ENCODE measurements at regions not wholly inside any gene's neighbourhood (a gene's known extent, or its start where the extent isn't known, plus 50 kb on each side); places are given as distances from the start of the nearest gene placed in this dataset.

DNA sequence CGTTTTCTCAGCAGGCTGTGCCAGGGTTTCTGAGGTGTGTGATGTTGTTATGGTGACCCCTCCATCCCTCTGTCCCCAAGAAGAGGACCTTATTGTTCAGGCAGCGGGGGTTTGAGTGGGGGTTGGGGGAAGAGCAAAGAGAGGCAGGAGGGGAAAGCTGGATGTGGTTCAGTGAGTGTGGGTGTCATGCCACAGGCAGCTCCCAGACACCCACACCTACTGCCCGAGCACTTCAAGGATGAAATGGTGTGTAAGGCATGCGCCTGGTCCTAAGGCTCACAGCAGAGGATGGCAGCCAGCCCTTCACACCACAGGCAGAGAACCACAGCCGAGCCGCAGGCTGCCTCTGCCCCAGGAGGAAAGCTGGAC is 49.9 kb upstream of the STUM start:
- ChIA-PET POLR2A (no interaction called here), CTCF (interaction anchor here (1.2 to 1.5 kb wide), 2 partner anchors 41 to 110 kb away, joined by 4 to 6 read pairs; no protein-coding TSS in a partner anchor)
- TF ChIP-seq CBFB (CRISPR knock-in tag; IDR thresholded peaks at IDR 0.05; ENCODE audit: low read depth) = no peak
- TF ChIP-seq ZBTB43 (CRISPR knock-in tag; IDR thresholded peaks at IDR 0.05) = no peak
- TF ChIP-seq, protein P1, sequence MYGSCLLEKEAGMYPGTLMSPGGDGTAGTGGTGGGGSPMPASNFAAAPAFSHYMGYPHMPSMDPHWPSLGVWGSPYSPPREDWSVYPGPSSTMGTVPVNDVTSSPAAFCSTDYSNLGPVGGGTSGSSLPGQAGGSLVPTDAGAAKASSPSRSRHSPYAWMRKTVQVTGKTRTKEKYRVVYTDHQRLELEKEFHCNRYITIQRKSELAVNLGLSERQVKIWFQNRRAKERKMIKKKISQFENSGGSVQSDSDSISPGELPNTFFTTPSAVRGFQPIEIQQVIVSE (CRISPR knock-in tag; IDR thresholded peaks at IDR 0.05; ENCODE audit: borderline replicate concordance) = no peak
- TF ChIP-seq ZNF121 (CRISPR knock-in tag; IDR thresholded peaks at IDR 0.05) = no peak
- TF ChIP-seq, protein P2, sequence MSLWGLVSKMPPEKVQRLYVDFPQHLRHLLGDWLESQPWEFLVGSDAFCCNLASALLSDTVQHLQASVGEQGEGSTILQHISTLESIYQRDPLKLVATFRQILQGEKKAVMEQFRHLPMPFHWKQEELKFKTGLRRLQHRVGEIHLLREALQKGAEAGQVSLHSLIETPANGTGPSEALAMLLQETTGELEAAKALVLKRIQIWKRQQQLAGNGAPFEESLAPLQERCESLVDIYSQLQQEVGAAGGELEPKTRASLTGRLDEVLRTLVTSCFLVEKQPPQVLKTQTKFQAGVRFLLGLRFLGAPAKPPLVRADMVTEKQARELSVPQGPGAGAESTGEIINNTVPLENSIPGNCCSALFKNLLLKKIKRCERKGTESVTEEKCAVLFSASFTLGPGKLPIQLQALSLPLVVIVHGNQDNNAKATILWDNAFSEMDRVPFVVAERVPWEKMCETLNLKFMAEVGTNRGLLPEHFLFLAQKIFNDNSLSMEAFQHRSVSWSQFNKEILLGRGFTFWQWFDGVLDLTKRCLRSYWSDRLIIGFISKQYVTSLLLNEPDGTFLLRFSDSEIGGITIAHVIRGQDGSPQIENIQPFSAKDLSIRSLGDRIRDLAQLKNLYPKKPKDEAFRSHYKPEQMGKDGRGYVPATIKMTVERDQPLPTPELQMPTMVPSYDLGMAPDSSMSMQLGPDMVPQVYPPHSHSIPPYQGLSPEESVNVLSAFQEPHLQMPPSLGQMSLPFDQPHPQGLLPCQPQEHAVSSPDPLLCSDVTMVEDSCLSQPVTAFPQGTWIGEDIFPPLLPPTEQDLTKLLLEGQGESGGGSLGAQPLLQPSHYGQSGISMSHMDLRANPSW (CRISPR knock-in tag; conservative IDR thresholded peaks at IDR 0.05; ENCODE audit: low read depth) = no peak
- no peak for TF ChIP-seq FOXP1 (CRISPR knock-in tag; IDR thresholded peaks at IDR 0.05; ENCODE audit: borderline replicate concordance)
- ATAC-seq = no peak
- DNase-seq (ENCODE audit: low spot score) = no peak
- Mint-ChIP-seq H3K9me3 (peaks cover 5% of the 10 kb centered on the region; the same call in 1 of the 2 replicates), H3K36me3 (no peaks in the 10 kb centered on the region), H3K4me1 (peaks cover 29% of the 10 kb centered on the region), H3K4me3 (no peak overlapping the region), H3K27me3 (ENCODE audit: low read depth) (peaks cover 7% of the 10 kb centered on the region), H3K27ac (no peak overlapping the region)

Data from WTC11 (cell line).